Prostate gland (tissue), 2 donors: ENCODE measurements at regions not wholly inside any gene's neighbourhood (a gene's known extent, or its start where the extent isn't known, plus 50 kb on each side); places are given as distances from the start of the nearest gene placed in this dataset.

ENCODE experiments used
- DNase-seq: peaks from one replicate; pipeline ENCODE4 v3.0.0-alpha.2; 2019; ENCODE audit warnings: low spot score
- H3K27ac ChIP-seq, 2 donors: fragments of 200-600 bp; sonication (generic); 2 replicates each; pipeline ENCODE4 v1.5.1; 2017 to 2019
- H3K27me3 ChIP-seq: fragments of 200-600 bp; sonication (generic); replicated peaks from 2 replicates; pipeline ENCODE4 v1.5.1; 2019; ENCODE audit not compliant: insufficient read depth
- H3K36me3 ChIP-seq, 2 donors: fragments of 200-600 bp; sonication (generic); 1 replicate in 1 of 2; 2 replicates in 1 of 2; pipeline versions ENCODE4 v1.5.1 to v1.8.1; 2017 to 2019
- H3K4me1 ChIP-seq: fragments of 200-600 bp; sonication (generic); replicated peaks from 2 replicates; pipeline ENCODE4 v1.5.1; 2019
- H3K4me3 ChIP-seq, 2 donors: fragments of 200-600 bp; sonication (generic); 2 replicates each; pipeline ENCODE4 v1.5.1; 2017 to 2019
- H3K9me3 ChIP-seq: fragments of 200-600 bp; sonication (generic); 2 replicates; pipeline ENCODE4 v1.5.1; 2017
- CTCF ChIP-seq, 4 experiments: fragments of 200-600 bp in 2 of 4; fragments of 450-650 bp in 2 of 4; sonication (generic) in 2 of 4; IDR thresholded peaks; 1 replicate in 3 of 4; 2 replicates in 1 of 4; pipeline ENCODE4 v1.5.1; 2016 to 2019; ENCODE audit warnings: antibody characterized with exemption in 4 of 4, mild to moderate bottlenecking in 2 of 4, moderate library complexity in 2 of 4
- POLR2A ChIP-seq: fragments of 450-650 bp; IDR thresholded peaks from one replicate; pipeline ENCODE4 v1.6.1; 2016; ENCODE audit warnings: antibody characterized with exemption, mild to moderate bottlenecking
- POLR2AphosphoS5 ChIP-seq: sonication (generic); formaldehyde crosslinking; IDR thresholded peaks from one replicate; pipeline ENCODE4 v1.6.1; 2017; ENCODE audit warnings: antibody characterized with exemption
- WGBS: methylation state at CpG from one replicate; pipeline ENCODE4 v1.1.5; 2018; 5-methylcytosine and 5-hydroxymethylcytosine counted together
- intact Hi-C: fragments of 100-400 bp; cut with DNase I; formaldehyde crosslinking; loops from one replicate; pipeline ENCODE4 v1.14.2; 2022

- DNase-seq, result no peak
- intact Hi-C loops, result no loop called here
- no peaks in the 10 kb centered on the region for H3K9me3 ChIP-seq
- H3K27me3 ChIP-seq, result no peaks in the 10 kb centered on the region
- no peak overlapping the region for H3K4me3 ChIP-seq
- no peak overlapping the region for H3K27ac ChIP-seq
- no peak for TF ChIP-seq POLR2A
- no peak for TF ChIP-seq POLR2AphosphoS5
- TF ChIP-seq CTCF (IDR thresholded peaks at IDR 0.05), result no peak
- H3K36me3 ChIP-seq, result no peaks in the 10 kb centered on the region
- 97% methylated on average over 5 of the region's 5 CpGs for WGBS
- no peaks in the 10 kb centered on the region for H3K4me1 ChIP-seq
Observed at GRCh38 chr13:44015118-44015517, 135.4 kb downstream of the LACC1 start.

GRCh38 chr13:44015811-44016210 lies 136.1 kb downstream of the LACC1 start:
- intact Hi-C loops, result no loop called here
- 95% methylated on average over 6 of the region's 6 CpGs for WGBS
- Histone ChIP-seq H3K9me3 (no peaks in the 10 kb centered on the region), H3K4me3 (no peak overlapping the region), H3K36me3 (no peaks in the 10 kb centered on the region), H3K27ac (no peak overlapping the region), H3K27me3 (no peaks in the 10 kb centered on the region), H3K4me1 (no peaks in the 10 kb centered on the region)
- no peak for DNase-seq
- no peak for TF ChIP-seq POLR2A
- no peak for TF ChIP-seq CTCF (IDR thresholded peaks at IDR 0.05)
- no peak for TF ChIP-seq POLR2AphosphoS5

- intact Hi-C loops, result no loop called here
- TF ChIP-seq POLR2A, result no peak
- no peak for TF ChIP-seq CTCF (IDR thresholded peaks at IDR 0.05)
- TF ChIP-seq POLR2AphosphoS5, result no peak
- Histone ChIP-seq H3K4me3 (no peak overlapping the region), H3K36me3 (no peaks in the 10 kb centered on the region), H3K27me3 (no peaks in the 10 kb centered on the region), H3K27ac (no peak overlapping the region), H3K4me1 (no peaks in the 10 kb centered on the region), H3K9me3 (no peaks in the 10 kb centered on the region)
- 75% methylated on average over 5 of the region's 5 CpGs for WGBS
- DNase-seq, result no peak
Observed at GRCh38 chr13:44017756-44018309, 138.1 kb downstream of the LACC1 start.

- Histone ChIP-seq H3K36me3 (no peaks in the 10 kb centered on the region), H3K9me3 (no peaks in the 10 kb centered on the region), H3K27me3 (no peaks in the 10 kb centered on the region), H3K4me3 (no peak overlapping the region), H3K27ac (no peak overlapping the region), H3K4me1 (no peaks in the 10 kb centered on the region)
- WGBS, result 89% methylated on average over 4 of the region's 4 CpGs
- intact Hi-C loops, result no loop called here
- no peak for TF ChIP-seq CTCF (IDR thresholded peaks at IDR 0.05)
- no peak for TF ChIP-seq POLR2AphosphoS5
- no peak for TF ChIP-seq POLR2A
- DNase-seq, result no peak
Observed at GRCh38 chr13:44019651-44020050, 139.9 kb downstream of the LACC1 start.

GRCh38 chr13:44021422-44021821 lies 141.7 kb downstream of the LACC1 start:
- intact Hi-C loops, result no loop called here
- Histone ChIP-seq H3K4me1 (no peaks in the 10 kb centered on the region), H3K9me3 (no peaks in the 10 kb centered on the region), H3K4me3 (no peak overlapping the region), H3K27me3 (no peaks in the 10 kb centered on the region), H3K36me3 (no peaks in the 10 kb centered on the region), H3K27ac (no peak overlapping the region)
- TF ChIP-seq CTCF (IDR thresholded peaks at IDR 0.05) (no peak), POLR2AphosphoS5 (no peak), POLR2A (no peak)
- no peak for DNase-seq
- WGBS, result 29% methylated on average over 3 of the region's 3 CpGs
